ENCODE measurements at regions not wholly inside any gene's neighbourhood (a gene's known extent, or its start where the extent isn't known, plus 50 kb on each side); places are given as distances from the start of the nearest gene placed in this dataset.

DNA sequence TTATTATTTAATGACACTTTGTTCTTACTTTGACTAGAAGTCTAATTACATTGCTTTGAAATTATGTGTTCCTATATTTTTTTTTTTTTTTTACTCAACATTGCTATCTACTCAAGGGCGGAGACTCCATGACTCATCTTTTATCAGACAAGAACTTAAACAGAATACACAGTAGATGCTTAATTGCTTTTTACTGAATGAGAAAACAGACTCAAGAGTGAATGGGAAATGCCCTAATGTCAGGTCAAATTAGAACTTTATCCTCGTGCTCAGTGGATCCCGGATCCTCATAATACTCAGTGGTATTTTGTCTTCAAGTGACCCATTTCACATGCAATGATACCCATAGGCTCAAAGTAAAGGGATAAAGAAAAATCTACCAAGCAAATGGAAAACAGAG lies 954.5 kb upstream of the IGFBP7 start:
- no peaks in the 10 kb centered on the region for H3K79me2 ChIP-seq (replicated peaks; ENCODE audit: insufficient read depth)
- no peaks in the 10 kb centered on the region for H3K4me1 ChIP-seq (ENCODE audit: insufficient read depth)
- H3K4me2 ChIP-seq = no peak overlapping the region
- DNase-seq (ENCODE audit: low spot score) = no peak
- H2AFZ ChIP-seq = no peak overlapping the region
- no peak overlapping the region for H3K27ac Mint-ChIP-seq
- no peaks in the 10 kb centered on the region for H3K36me3 ChIP-seq (ENCODE audit: insufficient read depth)
- no peaks in the 10 kb centered on the region; the same call in 2 of the 3 replicates for H3K36me3 Mint-ChIP-seq (ENCODE audit: low read depth)
- H3K4me1 Mint-ChIP-seq = no peaks in the 10 kb centered on the region
- H3K4me3 ChIP-seq = no peak overlapping the region
- peaks cover 4% of the 10 kb centered on the region for H3K27me3 Mint-ChIP-seq (ENCODE audit: insufficient read depth, low read depth, poor library complexity)
- no peaks in the 10 kb centered on the region for H3F3A ChIP-seq (replicated peaks; ENCODE audit: low read depth)
- no peak overlapping the region for H3K4me3 Mint-ChIP-seq
- H4K20me1 ChIP-seq (replicated peaks; ENCODE audit: insufficient read depth) = no peaks in the 10 kb centered on the region
- TF ChIP-seq, protein P1, sequence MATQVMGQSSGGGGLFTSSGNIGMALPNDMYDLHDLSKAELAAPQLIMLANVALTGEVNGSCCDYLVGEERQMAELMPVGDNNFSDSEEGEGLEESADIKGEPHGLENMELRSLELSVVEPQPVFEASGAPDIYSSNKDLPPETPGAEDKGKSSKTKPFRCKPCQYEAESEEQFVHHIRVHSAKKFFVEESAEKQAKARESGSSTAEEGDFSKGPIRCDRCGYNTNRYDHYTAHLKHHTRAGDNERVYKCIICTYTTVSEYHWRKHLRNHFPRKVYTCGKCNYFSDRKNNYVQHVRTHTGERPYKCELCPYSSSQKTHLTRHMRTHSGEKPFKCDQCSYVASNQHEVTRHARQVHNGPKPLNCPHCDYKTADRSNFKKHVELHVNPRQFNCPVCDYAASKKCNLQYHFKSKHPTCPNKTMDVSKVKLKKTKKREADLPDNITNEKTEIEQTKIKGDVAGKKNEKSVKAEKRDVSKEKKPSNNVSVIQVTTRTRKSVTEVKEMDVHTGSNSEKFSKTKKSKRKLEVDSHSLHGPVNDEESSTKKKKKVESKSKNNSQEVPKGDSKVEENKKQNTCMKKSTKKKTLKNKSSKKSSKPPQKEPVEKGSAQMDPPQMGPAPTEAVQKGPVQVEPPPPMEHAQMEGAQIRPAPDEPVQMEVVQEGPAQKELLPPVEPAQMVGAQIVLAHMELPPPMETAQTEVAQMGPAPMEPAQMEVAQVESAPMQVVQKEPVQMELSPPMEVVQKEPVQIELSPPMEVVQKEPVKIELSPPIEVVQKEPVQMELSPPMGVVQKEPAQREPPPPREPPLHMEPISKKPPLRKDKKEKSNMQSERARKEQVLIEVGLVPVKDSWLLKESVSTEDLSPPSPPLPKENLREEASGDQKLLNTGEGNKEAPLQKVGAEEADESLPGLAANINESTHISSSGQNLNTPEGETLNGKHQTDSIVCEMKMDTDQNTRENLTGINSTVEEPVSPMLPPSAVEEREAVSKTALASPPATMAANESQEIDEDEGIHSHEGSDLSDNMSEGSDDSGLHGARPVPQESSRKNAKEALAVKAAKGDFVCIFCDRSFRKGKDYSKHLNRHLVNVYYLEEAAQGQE (IDR thresholded peaks at IDR 0.05; ENCODE audit: unreplicated experiment) = no peak
- TF ChIP-seq JUNB (IDR thresholded peaks at IDR 0.05; ENCODE audit: unreplicated experiment) (no peak), CREB1 (CRISPR knock-in tag; IDR thresholded peaks at IDR 0.05; ENCODE audit: low read depth) (no peak)
- TF ChIP-seq, protein P2, sequence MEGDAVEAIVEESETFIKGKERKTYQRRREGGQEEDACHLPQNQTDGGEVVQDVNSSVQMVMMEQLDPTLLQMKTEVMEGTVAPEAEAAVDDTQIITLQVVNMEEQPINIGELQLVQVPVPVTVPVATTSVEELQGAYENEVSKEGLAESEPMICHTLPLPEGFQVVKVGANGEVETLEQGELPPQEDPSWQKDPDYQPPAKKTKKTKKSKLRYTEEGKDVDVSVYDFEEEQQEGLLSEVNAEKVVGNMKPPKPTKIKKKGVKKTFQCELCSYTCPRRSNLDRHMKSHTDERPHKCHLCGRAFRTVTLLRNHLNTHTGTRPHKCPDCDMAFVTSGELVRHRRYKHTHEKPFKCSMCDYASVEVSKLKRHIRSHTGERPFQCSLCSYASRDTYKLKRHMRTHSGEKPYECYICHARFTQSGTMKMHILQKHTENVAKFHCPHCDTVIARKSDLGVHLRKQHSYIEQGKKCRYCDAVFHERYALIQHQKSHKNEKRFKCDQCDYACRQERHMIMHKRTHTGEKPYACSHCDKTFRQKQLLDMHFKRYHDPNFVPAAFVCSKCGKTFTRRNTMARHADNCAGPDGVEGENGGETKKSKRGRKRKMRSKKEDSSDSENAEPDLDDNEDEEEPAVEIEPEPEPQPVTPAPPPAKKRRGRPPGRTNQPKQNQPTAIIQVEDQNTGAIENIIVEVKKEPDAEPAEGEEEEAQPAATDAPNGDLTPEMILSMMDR (conservative IDR thresholded peaks at IDR 0.05; ENCODE audit: low read depth in 2 of 2) = no peak
- no peak overlapping the region for H3K27ac ChIP-seq (ENCODE audit: low read depth)
- H3K27me3 ChIP-seq (ENCODE audit: insufficient read depth) = no peaks in the 10 kb centered on the region
- ATAC-seq = no peak
- H3K9me3 Mint-ChIP-seq = no peaks in the 10 kb centered on the region; the same call in 2 of the 3 replicates
- no peaks in the 10 kb centered on the region for H3K9me2 ChIP-seq (ENCODE audit: insufficient read depth)

GRCh38 chr4:58063404-58064160 lies 953.4 kb upstream of the IGFBP7 start:
- Histone ChIP-seq H3K4me3 (no peak overlapping the region), H4K20me1 (replicated peaks; ENCODE audit: insufficient read depth) (no peaks in the 10 kb centered on the region), H3K9me2 (ENCODE audit: insufficient read depth) (no peaks in the 10 kb centered on the region), H3K79me2 (replicated peaks; ENCODE audit: insufficient read depth) (no peaks in the 10 kb centered on the region), H3K27me3 (ENCODE audit: insufficient read depth) (no peaks in the 10 kb centered on the region), H2AFZ (no peak overlapping the region), H3K36me3 (ENCODE audit: insufficient read depth) (no peaks in the 10 kb centered on the region), H3F3A (replicated peaks; ENCODE audit: low read depth) (no peaks in the 10 kb centered on the region), H3K4me1 (ENCODE audit: insufficient read depth) (no peaks in the 10 kb centered on the region), H3K4me2 (no peak overlapping the region), H3K27ac (ENCODE audit: low read depth) (no peak overlapping the region)
- DNase-seq (ENCODE audit: low spot score) = peak; percentile 8
- Mint-ChIP-seq H3K27me3 (ENCODE audit: insufficient read depth, low read depth, poor library complexity) (peaks cover 4% of the 10 kb centered on the region), H3K36me3 (ENCODE audit: low read depth) (no peaks in the 10 kb centered on the region; the same call in 2 of the 3 replicates), H3K9me3 (no peaks in the 10 kb centered on the region; the same call in 2 of the 3 replicates), H3K4me3 (no peak overlapping the region), H3K4me1 (no peaks in the 10 kb centered on the region), H3K27ac (no peak overlapping the region)
- ATAC-seq = no peak
- TF ChIP-seq NANOG (IDR thresholded peaks at IDR 0.05; ENCODE audit: borderline replicate concordance) (no peak), ZNF331 (CRISPR knock-in tag; IDR thresholded peaks at IDR 0.05; ENCODE audit: low read depth) (no peak), JUNB (IDR thresholded peaks at IDR 0.05; ENCODE audit: unreplicated experiment) (no peak)
- TF ChIP-seq, protein P1 (IDR thresholded peaks at IDR 0.05; ENCODE audit: unreplicated experiment) = peak; percentile 29

All from GM23338 (cell line).